Tibial artery (tissue), 4 donors: ENCODE measurements at regions not wholly inside any gene's neighbourhood (a gene's known extent, or its start where the extent isn't known, plus 50 kb on each side); places are given as distances from the start of the nearest gene placed in this dataset.

ENCODE experiments used
- DNase-seq, 2 donors: peaks; one replicate each; pipeline ENCODE4 v3.0.0-alpha.2; 2019
- H3K27ac ChIP-seq, 2 donors: fragments of 200-600 bp; sonication (generic) in 1 of 2; 1 replicate in 1 of 2; 2 replicates in 1 of 2; pipeline ENCODE4 v1.5.1; 2018 to 2019; ENCODE audit warnings: mild to moderate bottlenecking in 1 of 2
- H3K27me3 ChIP-seq, 2 donors: fragments of 200-600 bp; sonication (generic) in 1 of 2; one replicate each; pipeline versions ENCODE4 v1.5.1 to v1.6.0; 2016 to 2019
- H3K36me3 ChIP-seq, 3 donors: fragments of 200-600 bp; sonication (generic) in 2 of 3; one replicate each; pipeline ENCODE4 v1.5.1; 2016 to 2019; ENCODE audit warnings: mild to moderate bottlenecking in 2 of 3
- H3K4me1 ChIP-seq, 4 donors: fragments of 200-600 bp; sonication (generic) in 2 of 4; 1 replicate in 3 of 4; 2 replicates in 1 of 4; pipeline ENCODE4 v1.5.1; 2016 to 2019
- H3K4me3 ChIP-seq, 2 donors: fragments of 200-600 bp; sonication (generic) in 1 of 2; 1 replicate in 1 of 2; 2 replicates in 1 of 2; pipeline ENCODE4 v1.5.1; 2018 to 2019; ENCODE audit warnings: mild to moderate bottlenecking in 2 of 2
- H3K9me3 ChIP-seq, 3 donors: fragments of 200-600 bp; sonication (generic) in 1 of 3; one replicate each; pipeline ENCODE4 v1.5.1; 2016 to 2019
- intact Hi-C: fragments of 100-400 bp; cut with DNase I; formaldehyde crosslinking; loops from one replicate; pipeline ENCODE4 v1.15.0; 2023; ENCODE audit warnings: low total_unique reads
- TF ChIP-seq, protein P1 (sequence below), 2 experiments: fragments of 200-600 bp in 1 of 2; fragments of 450-650 bp in 1 of 2; IDR thresholded peaks; one replicate each; pipeline ENCODE4 v1.5.1; 2017 to 2019; ENCODE audit warnings: antibody characterized with exemption in 2 of 2, mild to moderate bottlenecking in 1 of 2, moderate library complexity in 1 of 2

DNA sequence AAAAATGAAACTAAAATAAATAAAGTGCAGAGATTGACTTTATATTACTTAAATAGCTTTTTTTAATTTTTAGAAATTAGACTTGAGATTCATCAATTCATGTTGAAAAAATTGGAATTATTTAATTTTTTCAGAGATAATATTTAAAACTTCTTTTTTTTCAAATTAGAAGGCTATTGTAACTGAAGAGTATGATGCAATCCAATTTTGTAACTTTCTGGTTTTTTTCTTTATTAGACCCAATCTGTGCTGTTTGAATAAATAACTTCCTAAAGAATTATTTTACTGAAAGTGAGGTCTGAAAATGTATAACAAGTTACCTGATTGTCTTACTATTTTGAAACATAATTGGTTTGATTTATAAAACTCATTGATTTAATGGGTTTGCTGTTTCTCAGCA lies 200.9 kb downstream of the MAD2L1 start:
- Histone ChIP-seq H3K4me3 (no peak overlapping the region), H3K9me3 (no peaks in the 10 kb centered on the region), H3K36me3 (no peaks in the 10 kb centered on the region), H3K27me3 (no peaks in the 10 kb centered on the region), H3K27ac (peak overlapping the region in 1 of 2 donors; percentile 15), H3K4me1 (peaks cover 0 to 28% (median 4%) of the 10 kb centered on the region in 4 donors)
- DNase-seq = no peak
- intact Hi-C loops = no loop called here
- TF ChIP-seq, protein P1, sequence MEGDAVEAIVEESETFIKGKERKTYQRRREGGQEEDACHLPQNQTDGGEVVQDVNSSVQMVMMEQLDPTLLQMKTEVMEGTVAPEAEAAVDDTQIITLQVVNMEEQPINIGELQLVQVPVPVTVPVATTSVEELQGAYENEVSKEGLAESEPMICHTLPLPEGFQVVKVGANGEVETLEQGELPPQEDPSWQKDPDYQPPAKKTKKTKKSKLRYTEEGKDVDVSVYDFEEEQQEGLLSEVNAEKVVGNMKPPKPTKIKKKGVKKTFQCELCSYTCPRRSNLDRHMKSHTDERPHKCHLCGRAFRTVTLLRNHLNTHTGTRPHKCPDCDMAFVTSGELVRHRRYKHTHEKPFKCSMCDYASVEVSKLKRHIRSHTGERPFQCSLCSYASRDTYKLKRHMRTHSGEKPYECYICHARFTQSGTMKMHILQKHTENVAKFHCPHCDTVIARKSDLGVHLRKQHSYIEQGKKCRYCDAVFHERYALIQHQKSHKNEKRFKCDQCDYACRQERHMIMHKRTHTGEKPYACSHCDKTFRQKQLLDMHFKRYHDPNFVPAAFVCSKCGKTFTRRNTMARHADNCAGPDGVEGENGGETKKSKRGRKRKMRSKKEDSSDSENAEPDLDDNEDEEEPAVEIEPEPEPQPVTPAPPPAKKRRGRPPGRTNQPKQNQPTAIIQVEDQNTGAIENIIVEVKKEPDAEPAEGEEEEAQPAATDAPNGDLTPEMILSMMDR (IDR thresholded peaks at IDR 0.05) = no peak

DNA sequence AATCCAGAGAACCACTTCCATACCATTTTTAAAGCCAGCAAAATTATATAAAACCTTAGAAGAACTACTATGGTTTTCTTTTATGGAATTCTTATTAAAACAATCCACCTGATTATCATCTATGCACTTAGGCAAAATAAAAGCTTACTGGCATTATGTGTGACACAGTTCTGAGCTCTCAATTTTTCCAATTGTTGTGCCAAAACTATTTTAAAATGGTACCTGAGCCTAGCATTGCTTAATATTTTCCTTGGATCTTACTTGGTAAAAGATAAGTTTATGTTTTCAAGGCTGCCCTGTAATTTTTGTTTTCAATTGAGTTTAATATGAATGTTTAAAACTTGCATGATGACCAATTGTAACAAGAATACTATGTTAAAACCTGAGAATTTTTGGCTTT lies 201.3 kb downstream of the MAD2L1 start:
- DNase-seq = no peak
- peaks cover 0 to 24% (median 3%) of the 10 kb centered on the region in 4 donors for H3K4me1 ChIP-seq
- H3K27me3 ChIP-seq = no peaks in the 10 kb centered on the region
- no peaks in the 10 kb centered on the region for H3K9me3 ChIP-seq
- no peak overlapping the region for H3K4me3 ChIP-seq
- peak overlapping the region in 1 of 2 donors; percentile 15 for H3K27ac ChIP-seq
- TF ChIP-seq, protein P1 (IDR thresholded peaks at IDR 0.05) = no peak
- intact Hi-C loops = no loop called here
- no peaks in the 10 kb centered on the region for H3K36me3 ChIP-seq

DNA sequence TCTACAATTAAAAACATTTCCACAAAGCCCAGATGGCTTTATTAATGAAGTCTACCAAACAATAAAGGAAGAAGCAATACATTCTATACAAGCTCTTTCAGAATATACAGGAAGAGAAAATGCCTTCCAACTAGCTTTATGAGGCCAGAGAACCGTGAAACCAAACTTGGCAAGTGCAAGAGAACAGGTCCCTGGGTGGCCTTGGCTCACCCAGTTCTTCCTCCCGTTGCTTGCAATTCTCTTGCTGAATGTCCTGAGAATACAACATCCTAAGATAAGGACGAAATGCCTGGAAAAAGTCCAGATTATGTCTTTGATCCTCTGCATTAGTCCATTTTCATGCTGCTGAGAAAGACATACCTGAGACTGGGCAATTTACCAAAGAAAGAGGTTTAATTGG lies 204.9 kb downstream of the MAD2L1 start:
- H3K9me3 ChIP-seq = no peaks in the 10 kb centered on the region
- no peaks in the 10 kb centered on the region for H3K27me3 ChIP-seq
- no peaks in the 10 kb centered on the region for H3K36me3 ChIP-seq
- TF ChIP-seq, protein P1 (IDR thresholded peaks at IDR 0.05) = no peak
- no peak overlapping the region for H3K4me3 ChIP-seq
- no peak for DNase-seq
- H3K4me1 ChIP-seq = peaks cover 0 to 20% (median 3%) of the 10 kb centered on the region in 4 donors
- intact Hi-C loops = no loop called here
- no peak overlapping the region for H3K27ac ChIP-seq

DNA sequence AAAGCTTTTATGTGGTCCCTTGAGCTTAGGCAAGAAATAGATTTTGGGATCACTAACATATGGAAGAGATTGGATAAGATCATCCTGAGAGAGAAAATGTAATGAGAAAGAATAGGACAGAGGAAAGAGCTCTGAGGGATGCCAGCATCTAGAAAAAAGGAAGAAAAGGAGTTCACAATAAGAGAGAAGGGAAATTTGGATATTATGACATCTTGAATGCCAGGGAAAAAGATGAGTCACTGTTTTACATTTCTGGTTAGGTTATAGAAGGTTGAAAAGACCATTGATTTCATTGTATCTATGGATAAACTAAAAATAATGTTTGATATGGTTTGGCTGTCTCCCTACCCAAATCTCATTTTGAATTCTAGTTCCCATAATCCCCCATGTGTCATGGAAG lies 208.5 kb downstream of the MAD2L1 start:
- Histone ChIP-seq H3K4me1 (peaks cover 0 to 9% (median 2%) of the 10 kb centered on the region in 4 donors), H3K9me3 (no peaks in the 10 kb centered on the region), H3K27ac (no peak overlapping the region), H3K27me3 (no peaks in the 10 kb centered on the region), H3K4me3 (no peak overlapping the region), H3K36me3 (no peaks in the 10 kb centered on the region)
- TF ChIP-seq, protein P1 (IDR thresholded peaks at IDR 0.05) = no peak
- no peak for DNase-seq
- intact Hi-C loops = no loop called here

DNA sequence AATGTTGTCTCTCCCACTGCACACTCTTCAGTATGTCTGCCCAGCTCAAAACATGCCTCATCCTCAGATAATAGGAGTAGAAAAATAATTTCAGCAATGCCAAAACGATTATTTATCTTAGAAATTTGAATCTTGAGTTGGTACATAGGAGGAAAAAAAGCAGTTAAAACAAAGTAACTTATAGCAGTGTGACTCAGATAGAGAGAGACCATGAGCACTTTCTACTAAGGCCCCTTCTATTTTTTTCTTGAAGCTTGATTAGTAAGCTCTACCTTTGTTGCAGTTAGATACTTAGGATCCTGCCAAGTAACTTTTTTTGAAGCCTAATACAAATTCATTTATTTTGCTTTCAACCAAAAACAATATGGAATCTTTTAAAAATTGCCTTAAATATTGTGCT lies 212.3 kb downstream of the MAD2L1 start:
- no peaks in the 10 kb centered on the region for H3K36me3 ChIP-seq
- DNase-seq = no peak
- H3K27me3 ChIP-seq = no peaks in the 10 kb centered on the region
- no peak overlapping the region for H3K4me3 ChIP-seq
- intact Hi-C loops = no loop called here
- peaks cover 0 to 4% (median 0%) of the 10 kb centered on the region in 4 donors for H3K4me1 ChIP-seq
- H3K9me3 ChIP-seq = no peaks in the 10 kb centered on the region
- TF ChIP-seq, protein P1 (IDR thresholded peaks at IDR 0.05) = no peak
- H3K27ac ChIP-seq = no peak overlapping the region

DNA sequence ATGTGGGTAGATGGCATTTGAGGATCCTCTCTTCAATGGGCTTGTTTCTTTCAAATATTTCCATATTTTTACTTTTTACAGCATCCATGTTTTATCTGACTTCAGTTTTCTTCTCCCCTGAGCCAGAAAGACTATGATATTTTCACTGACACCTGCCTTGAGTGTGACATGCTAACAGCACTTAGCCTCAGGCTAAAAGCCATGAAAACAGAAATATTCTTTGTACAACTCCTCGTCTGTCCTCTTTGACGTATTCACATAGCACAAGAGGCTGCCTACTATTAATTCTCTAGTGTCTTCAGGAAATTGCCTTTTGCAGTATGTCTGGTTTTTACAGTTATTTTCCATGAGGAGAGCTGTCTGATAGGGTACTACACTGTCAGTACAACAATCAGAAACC lies 215.0 kb downstream of the MAD2L1 start:
- Histone ChIP-seq H3K27me3 (no peaks in the 10 kb centered on the region), H3K36me3 (no peaks in the 10 kb centered on the region), H3K9me3 (no peaks in the 10 kb centered on the region), H3K27ac (no peak overlapping the region), H3K4me1 (peaks cover 0 to 4% (median 0%) of the 10 kb centered on the region in 4 donors), H3K4me3 (no peak overlapping the region)
- no peak for DNase-seq
- TF ChIP-seq, protein P1 (IDR thresholded peaks at IDR 0.05) = no peak
- intact Hi-C loops = no loop called here
